ENCODE measurements at regions not wholly inside any gene's neighbourhood (a gene's known extent, or its start where the extent isn't known, plus 50 kb on each side); places are given as distances from the start of the nearest gene placed in this dataset.

DNA sequence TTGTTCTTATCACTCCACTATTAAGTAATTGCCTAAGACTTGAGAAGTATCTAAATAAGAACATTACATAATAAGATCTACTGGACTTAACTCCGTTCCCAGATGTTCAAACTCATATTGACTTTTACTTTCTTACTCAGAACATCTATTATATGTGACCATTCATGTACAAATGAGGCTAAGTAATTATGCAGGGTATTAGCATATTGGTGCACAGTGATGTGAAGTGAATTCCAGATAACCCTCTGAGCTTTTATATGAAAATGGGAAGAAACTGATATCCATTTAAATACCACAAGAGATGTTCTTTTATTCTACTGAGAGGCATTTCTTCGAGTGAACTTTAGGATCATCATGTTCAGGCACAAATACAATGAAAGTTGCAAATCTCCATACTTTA, 135.7 kb downstream of the ZPLD1 start:
- Histone ChIP-seq H3K27me3 (ENCODE audit: control insufficient read depth in 1 of 2, insufficient read depth in 2 of 2, low read length in 2 of 2) (no peaks in the 10 kb centered on the region), H3K9ac (ENCODE audit: low read depth in 1 of 2, low read length in 2 of 2) (no peak overlapping the region), H3K4me1 (ENCODE audit: control insufficient read depth in 1 of 2, insufficient read depth in 2 of 2, low read length in 2 of 2) (no peaks in the 10 kb centered on the region), H3K36me3 (ENCODE audit: control insufficient read depth in 1 of 2, insufficient read depth in 2 of 2, low read length in 2 of 2) (no peaks in the 10 kb centered on the region), H3K27ac (ENCODE audit: low read depth, low read length) (no peak overlapping the region), H3K4me3 (ENCODE audit: low read depth in 1 of 2, low read length in 2 of 2) (no peak overlapping the region), H3K9me3 (ENCODE audit: control insufficient read depth in 1 of 2, low read length in 2 of 2) (no peaks in the 10 kb centered on the region)

DNA sequence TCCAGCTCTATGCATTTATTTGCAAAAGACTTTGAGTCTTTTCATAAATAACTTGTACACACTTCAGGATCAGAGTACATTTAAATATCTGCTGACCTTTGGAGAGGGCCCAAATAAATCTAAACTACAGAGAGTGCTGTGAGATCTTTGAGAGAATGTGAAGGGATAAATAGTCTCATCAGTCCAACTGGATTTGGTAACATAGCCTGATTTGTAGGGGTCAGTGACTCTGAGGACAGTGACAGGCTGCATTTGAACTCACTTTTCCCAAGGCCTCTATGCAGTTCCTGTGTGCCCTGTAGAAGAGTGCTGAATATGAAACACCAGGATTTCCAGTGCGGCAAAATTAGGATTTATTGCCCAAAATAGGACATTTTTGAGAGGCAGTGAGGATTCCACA, 136.2 kb downstream of the ZPLD1 start:
- Histone ChIP-seq H3K36me3 (ENCODE audit: control insufficient read depth in 1 of 2, insufficient read depth in 2 of 2, low read length in 2 of 2) (no peaks in the 10 kb centered on the region), H3K4me1 (ENCODE audit: control insufficient read depth in 1 of 2, insufficient read depth in 2 of 2, low read length in 2 of 2) (no peaks in the 10 kb centered on the region), H3K9ac (ENCODE audit: low read depth in 1 of 2, low read length in 2 of 2) (no peak overlapping the region), H3K27ac (ENCODE audit: low read depth, low read length) (no peak overlapping the region), H3K27me3 (ENCODE audit: control insufficient read depth in 1 of 2, insufficient read depth in 2 of 2, low read length in 2 of 2) (no peaks in the 10 kb centered on the region), H3K9me3 (ENCODE audit: control insufficient read depth in 1 of 2, low read length in 2 of 2) (no peaks in the 10 kb centered on the region), H3K4me3 (ENCODE audit: low read depth in 1 of 2, low read length in 2 of 2) (no peak overlapping the region)

DNA sequence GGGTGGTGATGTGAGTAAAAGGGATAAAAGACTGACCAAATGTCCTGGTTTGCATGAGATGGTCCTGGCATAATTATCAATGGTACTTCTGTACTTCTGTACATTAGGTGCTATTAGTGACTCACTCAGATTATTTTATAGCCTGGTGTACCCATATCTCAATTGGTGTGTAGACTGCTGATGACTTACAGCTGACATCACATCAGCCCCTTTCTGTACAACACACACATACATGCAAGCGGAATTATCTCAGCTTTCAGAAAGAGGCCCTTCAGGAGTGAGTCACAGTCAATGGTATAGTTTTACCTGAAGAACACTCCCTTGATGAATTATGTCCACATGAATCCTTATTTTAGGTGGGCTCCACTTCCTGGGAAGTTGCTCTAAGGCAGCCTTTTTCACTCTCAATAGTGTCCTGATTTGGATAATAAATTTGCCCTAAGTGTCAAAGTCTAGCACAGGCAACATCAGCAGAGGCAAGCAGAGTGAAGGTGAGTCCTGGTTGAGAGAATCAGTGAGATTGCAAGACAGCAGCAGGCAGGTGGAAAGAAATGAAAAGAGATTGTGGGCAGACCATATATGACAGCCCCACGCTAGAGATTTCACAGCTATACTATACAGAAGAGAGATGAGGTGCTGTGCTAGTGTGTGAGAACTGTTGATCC, 137.0 kb downstream of the ZPLD1 start:
- no peak overlapping the region for H3K4me3 ChIP-seq (ENCODE audit: low read depth in 1 of 2, low read length in 2 of 2)
- no peaks in the 10 kb centered on the region for H3K27me3 ChIP-seq (ENCODE audit: control insufficient read depth in 1 of 2, insufficient read depth in 2 of 2, low read length in 2 of 2)
- H3K9ac ChIP-seq (ENCODE audit: low read depth in 1 of 2, low read length in 2 of 2), result no peak overlapping the region
- no peaks in the 10 kb centered on the region for H3K9me3 ChIP-seq (ENCODE audit: control insufficient read depth in 1 of 2, low read length in 2 of 2)
- no peaks in the 10 kb centered on the region for H3K36me3 ChIP-seq (ENCODE audit: control insufficient read depth in 1 of 2, insufficient read depth in 2 of 2, low read length in 2 of 2)
- H3K4me1 ChIP-seq (ENCODE audit: control insufficient read depth in 1 of 2, insufficient read depth in 2 of 2, low read length in 2 of 2), result no peaks in the 10 kb centered on the region
- no peak overlapping the region for H3K27ac ChIP-seq (ENCODE audit: low read depth, low read length)

DNA sequence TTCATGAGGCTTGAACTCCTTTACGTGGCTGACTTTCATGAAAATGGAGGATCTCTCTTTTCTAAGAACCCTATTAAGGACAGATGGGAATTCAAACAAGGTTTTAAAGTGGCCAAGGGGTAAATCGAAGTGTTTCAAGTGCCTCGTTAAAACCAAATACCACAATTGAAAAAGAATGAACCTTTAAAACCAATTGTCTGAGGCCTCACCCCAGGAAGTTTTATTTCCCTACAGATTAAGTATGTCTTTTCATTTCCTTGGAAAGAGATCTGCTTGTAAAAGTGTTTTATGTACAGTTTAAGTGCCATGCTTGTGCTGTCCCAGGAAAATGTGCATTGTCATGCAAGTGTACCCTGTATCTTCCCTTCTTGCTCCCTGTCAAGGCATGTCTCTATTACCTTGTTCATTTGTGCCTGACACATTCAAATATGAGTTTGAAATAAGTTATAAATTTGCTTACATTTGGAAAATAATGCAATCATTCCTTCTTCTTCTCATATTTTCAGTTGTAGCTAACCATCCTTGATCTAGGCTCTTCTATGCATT, 138.7 kb downstream of the ZPLD1 start:
- Histone ChIP-seq H3K4me3 (ENCODE audit: low read depth in 1 of 2, low read length in 2 of 2) (no peak overlapping the region), H3K27me3 (ENCODE audit: control insufficient read depth in 1 of 2, insufficient read depth in 2 of 2, low read length in 2 of 2) (no peaks in the 10 kb centered on the region), H3K4me1 (ENCODE audit: control insufficient read depth in 1 of 2, insufficient read depth in 2 of 2, low read length in 2 of 2) (no peaks in the 10 kb centered on the region), H3K27ac (ENCODE audit: low read depth, low read length) (no peak overlapping the region), H3K9ac (ENCODE audit: low read depth in 1 of 2, low read length in 2 of 2) (no peak overlapping the region), H3K36me3 (ENCODE audit: control insufficient read depth in 1 of 2, insufficient read depth in 2 of 2, low read length in 2 of 2) (no peaks in the 10 kb centered on the region), H3K9me3 (ENCODE audit: control insufficient read depth in 1 of 2, low read length in 2 of 2) (no peaks in the 10 kb centered on the region)

DNA sequence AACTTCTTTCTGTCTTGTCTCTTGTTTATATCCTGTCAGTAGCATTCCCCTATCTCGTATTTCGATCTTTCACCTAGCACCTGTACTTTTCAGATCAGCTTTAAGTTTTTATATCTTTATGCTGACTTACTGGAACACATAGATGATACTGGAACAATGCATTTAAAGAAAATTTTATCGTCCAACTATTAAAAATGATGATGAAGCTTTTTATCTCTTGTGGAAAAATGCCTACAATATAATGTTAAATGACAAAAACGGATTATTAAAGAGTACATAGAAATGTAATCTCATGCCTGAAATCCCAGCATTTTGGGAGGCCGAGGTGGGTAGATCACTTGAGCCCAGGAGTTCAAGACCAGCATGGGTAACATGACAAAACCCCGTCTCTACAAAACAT, 139.5 kb downstream of the ZPLD1 start:
- Histone ChIP-seq H3K4me1 (ENCODE audit: control insufficient read depth in 1 of 2, insufficient read depth in 2 of 2, low read length in 2 of 2) (no peaks in the 10 kb centered on the region), H3K9me3 (ENCODE audit: control insufficient read depth in 1 of 2, low read length in 2 of 2) (no peaks in the 10 kb centered on the region), H3K4me3 (ENCODE audit: low read depth in 1 of 2, low read length in 2 of 2) (no peak overlapping the region), H3K9ac (ENCODE audit: low read depth in 1 of 2, low read length in 2 of 2) (no peak overlapping the region), H3K27me3 (ENCODE audit: control insufficient read depth in 1 of 2, insufficient read depth in 2 of 2, low read length in 2 of 2) (no peaks in the 10 kb centered on the region), H3K27ac (ENCODE audit: low read depth, low read length) (no peak overlapping the region), H3K36me3 (ENCODE audit: control insufficient read depth in 1 of 2, insufficient read depth in 2 of 2, low read length in 2 of 2) (no peaks in the 10 kb centered on the region)

DNA sequence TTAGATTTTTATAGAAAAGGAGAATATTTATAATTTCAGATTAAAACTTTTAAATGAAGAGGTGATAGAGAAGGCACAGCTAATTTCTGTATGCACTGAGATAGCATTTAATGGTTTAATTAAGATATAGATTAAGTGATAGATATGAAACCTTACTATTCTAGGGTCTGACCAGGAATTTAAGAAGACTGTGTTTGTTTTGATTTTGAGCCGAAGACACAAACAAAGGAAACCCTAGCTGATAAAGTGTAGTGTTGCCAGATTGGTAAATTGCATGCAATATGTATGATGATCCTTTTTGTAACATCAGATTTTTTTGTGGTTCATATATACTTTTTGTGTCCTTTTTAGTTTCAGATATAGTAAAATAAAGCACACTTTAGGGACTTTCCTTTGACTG, 141.8 kb downstream of the ZPLD1 start:
- H3K4me3 ChIP-seq (ENCODE audit: low read depth in 1 of 2, low read length in 2 of 2), result no peak overlapping the region

DNA sequence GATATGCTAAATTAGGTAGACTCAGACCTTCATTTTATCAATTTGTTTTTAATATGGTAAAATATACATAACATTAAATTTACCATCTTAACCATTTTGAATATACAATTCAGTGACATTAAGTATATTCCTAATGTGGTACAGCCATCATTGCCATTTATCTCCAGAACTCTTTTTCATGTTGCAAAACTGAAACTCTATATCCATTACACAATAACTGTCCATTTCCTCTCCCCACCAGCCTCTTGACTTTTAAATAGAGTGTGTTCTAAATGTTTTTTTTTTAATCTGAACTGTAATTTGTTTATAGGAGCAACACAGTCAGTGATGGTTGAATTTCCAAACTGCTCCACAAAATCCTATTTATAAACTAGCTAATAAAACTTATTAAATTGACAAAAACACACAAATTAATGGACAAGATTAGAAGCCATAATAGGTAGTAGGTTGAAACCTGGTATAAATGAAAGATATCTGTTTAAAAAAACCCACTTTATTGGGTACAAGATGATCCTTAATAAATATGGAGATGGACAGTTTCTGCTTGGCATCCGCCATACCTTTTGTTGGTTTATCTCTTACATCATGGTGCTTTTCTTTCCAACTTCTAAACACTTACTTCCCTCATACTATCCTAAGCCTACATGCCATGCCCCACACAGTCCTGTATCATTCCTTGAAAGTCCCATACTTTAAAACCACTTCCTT, 142.4 kb downstream of the ZPLD1 start:
- Histone ChIP-seq H3K4me1 (ENCODE audit: control insufficient read depth in 1 of 2, insufficient read depth in 2 of 2, low read length in 2 of 2) (no peaks in the 10 kb centered on the region), H3K27me3 (ENCODE audit: control insufficient read depth in 1 of 2, insufficient read depth in 2 of 2, low read length in 2 of 2) (no peaks in the 10 kb centered on the region), H3K36me3 (ENCODE audit: control insufficient read depth in 1 of 2, insufficient read depth in 2 of 2, low read length in 2 of 2) (no peaks in the 10 kb centered on the region), H3K9ac (ENCODE audit: low read depth in 1 of 2, low read length in 2 of 2) (no peak overlapping the region), H3K4me3 (ENCODE audit: low read depth in 1 of 2, low read length in 2 of 2) (no peak overlapping the region), H3K27ac (ENCODE audit: low read depth, low read length) (no peak overlapping the region), H3K9me3 (ENCODE audit: control insufficient read depth in 1 of 2, low read length in 2 of 2) (no peaks in the 10 kb centered on the region)

More for the DNA sequence above, 141.8 kb downstream of the ZPLD1 start:
- Histone ChIP-seq H3K9ac (ENCODE audit: low read depth in 1 of 2, low read length in 2 of 2) (no peak overlapping the region), H3K27ac (ENCODE audit: low read depth, low read length) (no peak overlapping the region), H3K27me3 (ENCODE audit: control insufficient read depth in 1 of 2, insufficient read depth in 2 of 2, low read length in 2 of 2) (no peaks in the 10 kb centered on the region), H3K36me3 (ENCODE audit: control insufficient read depth in 1 of 2, insufficient read depth in 2 of 2, low read length in 2 of 2) (no peaks in the 10 kb centered on the region), H3K4me1 (ENCODE audit: control insufficient read depth in 1 of 2, insufficient read depth in 2 of 2, low read length in 2 of 2) (no peaks in the 10 kb centered on the region), H3K9me3 (ENCODE audit: control insufficient read depth in 1 of 2, low read length in 2 of 2) (no peaks in the 10 kb centered on the region)

DNA sequence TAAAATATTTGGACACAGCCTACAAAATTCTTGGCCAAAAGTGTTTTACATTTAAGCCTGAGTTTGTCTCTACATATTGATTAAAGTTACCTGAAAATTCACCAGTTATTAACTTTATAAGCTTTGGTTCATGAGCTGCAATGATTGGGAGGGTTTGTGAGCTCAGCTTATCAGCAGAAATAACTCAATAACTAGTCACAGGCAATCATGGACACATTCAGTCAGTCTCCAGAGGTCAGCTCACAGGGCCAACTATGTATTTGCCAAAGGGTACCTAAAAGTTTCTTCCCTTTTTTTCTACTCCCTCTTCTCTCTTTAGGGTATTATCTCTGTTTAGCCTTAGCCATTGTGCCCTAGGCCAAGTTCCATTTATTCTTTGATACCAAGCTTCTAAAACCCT, 145.9 kb downstream of the ZPLD1 start:
- Histone ChIP-seq H3K4me3 (ENCODE audit: low read depth in 1 of 2, low read length in 2 of 2) (no peak overlapping the region), H3K27me3 (ENCODE audit: control insufficient read depth in 1 of 2, insufficient read depth in 2 of 2, low read length in 2 of 2) (no peaks in the 10 kb centered on the region), H3K36me3 (ENCODE audit: control insufficient read depth in 1 of 2, insufficient read depth in 2 of 2, low read length in 2 of 2) (no peaks in the 10 kb centered on the region), H3K9me3 (ENCODE audit: control insufficient read depth in 1 of 2, low read length in 2 of 2) (no peaks in the 10 kb centered on the region), H3K4me1 (ENCODE audit: control insufficient read depth in 1 of 2, insufficient read depth in 2 of 2, low read length in 2 of 2) (no peaks in the 10 kb centered on the region), H3K9ac (ENCODE audit: low read depth in 1 of 2, low read length in 2 of 2) (no peak overlapping the region), H3K27ac (ENCODE audit: low read depth, low read length) (no peak overlapping the region)

DNA sequence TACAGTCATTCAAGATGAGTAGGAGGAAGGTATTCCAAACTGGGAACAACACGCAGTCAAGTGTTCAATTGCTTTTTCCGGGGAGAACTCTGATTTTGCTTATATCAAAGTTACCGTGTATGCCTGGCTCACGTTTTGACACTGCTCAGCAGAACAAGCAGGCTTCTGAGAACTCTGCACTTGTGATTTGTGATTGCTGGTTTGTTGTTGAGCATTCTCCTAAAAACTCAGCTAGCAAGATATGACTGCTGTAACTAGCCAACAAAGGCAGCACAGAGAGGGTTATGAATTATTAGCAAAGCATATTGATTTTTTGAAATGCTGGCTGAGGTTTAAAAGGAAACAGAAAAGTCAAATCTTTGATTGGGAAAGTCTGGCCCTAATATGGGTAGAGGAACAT, 151.7 kb downstream of the ZPLD1 start:
- H3K27ac ChIP-seq (ENCODE audit: low read depth, low read length), result no peak overlapping the region
- no peaks in the 10 kb centered on the region for H3K36me3 ChIP-seq (ENCODE audit: control insufficient read depth in 1 of 2, insufficient read depth in 2 of 2, low read length in 2 of 2)
- H3K27me3 ChIP-seq (ENCODE audit: control insufficient read depth in 1 of 2, insufficient read depth in 2 of 2, low read length in 2 of 2), result no peaks in the 10 kb centered on the region
- no peak overlapping the region for H3K9ac ChIP-seq (ENCODE audit: low read depth in 1 of 2, low read length in 2 of 2)
- no peaks in the 10 kb centered on the region for H3K4me1 ChIP-seq (ENCODE audit: control insufficient read depth in 1 of 2, insufficient read depth in 2 of 2, low read length in 2 of 2)
- no peaks in the 10 kb centered on the region for H3K9me3 ChIP-seq (ENCODE audit: control insufficient read depth in 1 of 2, low read length in 2 of 2)
- H3K4me3 ChIP-seq (ENCODE audit: low read depth in 1 of 2, low read length in 2 of 2), result no peak overlapping the region

DNA sequence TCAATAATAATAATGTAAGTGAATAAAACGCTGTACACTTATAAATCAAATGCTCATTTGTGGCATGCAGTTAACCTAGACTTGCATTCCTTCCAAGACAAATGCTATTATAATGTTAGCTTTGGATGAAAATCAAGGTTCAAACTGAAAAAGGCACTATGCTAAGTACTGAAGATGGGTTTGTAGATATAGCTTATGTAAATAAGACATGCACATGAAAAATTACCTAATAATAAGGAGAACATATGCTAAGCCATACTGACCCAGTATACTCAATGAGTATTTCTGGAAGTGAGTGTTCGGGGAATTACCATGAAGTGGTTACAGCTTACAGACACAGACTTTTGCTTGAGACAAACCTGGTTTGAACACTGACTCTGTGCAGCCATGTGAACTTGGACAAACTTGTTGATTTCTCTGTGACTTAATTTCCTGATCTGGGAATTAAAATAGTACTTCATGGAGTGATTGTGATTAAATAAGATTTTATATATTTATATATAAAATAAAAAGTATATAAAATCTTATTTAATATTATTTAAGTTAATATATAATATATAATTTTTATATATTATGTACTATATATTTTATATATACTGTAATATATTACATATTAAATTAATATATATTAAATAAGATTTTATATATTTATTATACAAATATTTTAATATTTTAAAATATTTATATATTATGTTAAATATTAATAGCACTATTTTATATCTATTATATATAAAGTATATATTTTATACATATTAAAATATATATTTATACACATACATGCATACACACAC, 159.2 kb downstream of the ZPLD1 start:
- H3K4me1 ChIP-seq (ENCODE audit: control insufficient read depth in 1 of 2, insufficient read depth in 2 of 2, low read length in 2 of 2), result no peaks in the 10 kb centered on the region
- H3K9ac ChIP-seq (ENCODE audit: low read depth in 1 of 2, low read length in 2 of 2), result no peak overlapping the region
- H3K27ac ChIP-seq (ENCODE audit: low read depth, low read length), result no peak overlapping the region
- no peaks in the 10 kb centered on the region for H3K27me3 ChIP-seq (ENCODE audit: control insufficient read depth in 1 of 2, insufficient read depth in 2 of 2, low read length in 2 of 2)
- no peaks in the 10 kb centered on the region for H3K9me3 ChIP-seq (ENCODE audit: control insufficient read depth in 1 of 2, low read length in 2 of 2)
- no peaks in the 10 kb centered on the region for H3K36me3 ChIP-seq (ENCODE audit: control insufficient read depth in 1 of 2, insufficient read depth in 2 of 2, low read length in 2 of 2)
- no peak overlapping the region for H3K4me3 ChIP-seq (ENCODE audit: low read depth in 1 of 2, low read length in 2 of 2)
